T-helper 1 cell (primary cell): ENCODE measurements at regions not wholly inside any gene's neighbourhood (a gene's known extent, or its start where the extent isn't known, plus 50 kb on each side); places are given as distances from the start of the nearest gene placed in this dataset.
"Not testable (repeated sequence)": the region's sequence is repeated elsewhere in the genome, so short reads cannot be mapped to it uniquely, and the experiment has no call there.

Source experiments
- DNase-seq, 5 donors: peaks; one replicate each; pipeline ENCODE4 v3.0.0-alpha.2; 2012 to 2020

GRCh38 chr2:40043641-40044040, 264.6 kb upstream of the THUMPD2 start:
- DNase-seq: no peak

GRCh38 chr2:40043191-40043590, 264.1 kb upstream of the THUMPD2 start:
- DNase-seq: no peak

GRCh38 chr2:40041422-40042382, 262.6 kb upstream of the THUMPD2 start:
- DNase-seq: no peak

- DNase-seq: peak in 1 of 5 donors; percentile 29
Measured at GRCh38 chr2:40039549-40039948, 260.5 kb upstream of the THUMPD2 start.

- DNase-seq: no peak
Measured at GRCh38 chr2:40038646-40039045, 259.6 kb upstream of the THUMPD2 start.

- DNase-seq: no peak
Measured at GRCh38 chr2:40037303-40037702, 258.2 kb upstream of the THUMPD2 start.

GRCh38 chr2:40036241-40036640, 257.2 kb upstream of the THUMPD2 start:
- no peak for DNase-seq

- no peak for DNase-seq
Measured at GRCh38 chr2:40034801-40035200, 255.7 kb upstream of the THUMPD2 start.

- DNase-seq: no peak
Measured at GRCh38 chr2:40034198-40034597, 255.1 kb upstream of the THUMPD2 start.

- no peak for DNase-seq
Measured at GRCh38 chr2:40033781-40034180, 254.7 kb upstream of the THUMPD2 start.

GRCh38 chr2:40032650-40033319, 253.7 kb upstream of the THUMPD2 start:
- peak in 1 of 5 donors; percentile 54 for DNase-seq

- DNase-seq: no peak
Measured at GRCh38 chr2:40030456-40030975, 251.5 kb upstream of the THUMPD2 start.

- DNase-seq: no peak
Measured at GRCh38 chr2:40028792-40029488, 249.9 kb upstream of the THUMPD2 start.

- DNase-seq: no peak
Measured at GRCh38 chr2:40027968-40028367, 248.9 kb upstream of the THUMPD2 start.

- not testable (repeated sequence) for DNase-seq
Measured at GRCh38 chr2:40025276-40025675, 246.2 kb upstream of the THUMPD2 start.

GRCh38 chr2:40020997-40021396, 241.9 kb upstream of the THUMPD2 start:
- DNase-seq: no peak

- no peak for DNase-seq
Measured at GRCh38 chr2:40016151-40016885, 237.3 kb upstream of the THUMPD2 start.

- not testable (repeated sequence) for DNase-seq
Measured at GRCh38 chr2:40013962-40014361, 234.9 kb upstream of the THUMPD2 start.

- DNase-seq: no peak
Measured at GRCh38 chr2:40004336-40004735, 225.3 kb upstream of the THUMPD2 start.

- DNase-seq: no peak
Measured at GRCh38 chr2:40002339-40002738, 223.3 kb upstream of the THUMPD2 start.

- no peak for DNase-seq
Measured at GRCh38 chr2:39999864-40000263, 220.8 kb upstream of the THUMPD2 start.

- DNase-seq: no peak
Measured at GRCh38 chr2:39998617-39999016, 219.6 kb upstream of the THUMPD2 start.
